Medulla oblongata (tissue), 1 donor: ENCODE measurements at regions not wholly inside any gene's neighbourhood (a gene's known extent, or its start where the extent isn't known, plus 50 kb on each side); places are given as distances from the start of the nearest gene placed in this dataset.

ENCODE experiments used
- DNase-seq: peaks from one replicate; pipeline ENCODE4 v3.0.0-alpha.2; 2015; ENCODE audit errors: extremely low spot score

- DNase-seq, result no peak
Measured at GRCh38 chr9:91023741-91024140, 222.1 kb downstream of the SYK start.

- no peak for DNase-seq
Measured at GRCh38 chr9:91024841-91025240, 223.2 kb downstream of the SYK start.

DNA sequence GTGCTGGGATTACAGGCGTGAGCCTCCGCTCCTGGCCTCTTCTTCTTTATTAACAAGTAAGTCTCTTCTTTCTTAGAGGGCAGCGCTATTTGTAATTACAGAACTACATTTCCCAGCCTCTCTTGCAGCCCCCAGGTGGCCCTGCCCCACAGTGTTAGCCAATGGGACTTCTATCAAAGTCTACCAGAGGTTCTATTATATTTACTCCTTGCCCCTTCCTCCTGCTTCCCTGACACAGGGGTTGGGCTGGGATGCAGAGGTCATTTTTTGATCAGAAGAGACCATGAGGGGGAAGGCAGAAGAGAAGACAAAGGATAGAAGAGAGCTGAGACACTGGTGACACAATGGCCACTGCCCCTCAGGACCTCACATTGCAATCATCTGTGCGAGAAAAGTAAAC, 224.2 kb downstream of the SYK start:
- DNase-seq, result no peak

DNA sequence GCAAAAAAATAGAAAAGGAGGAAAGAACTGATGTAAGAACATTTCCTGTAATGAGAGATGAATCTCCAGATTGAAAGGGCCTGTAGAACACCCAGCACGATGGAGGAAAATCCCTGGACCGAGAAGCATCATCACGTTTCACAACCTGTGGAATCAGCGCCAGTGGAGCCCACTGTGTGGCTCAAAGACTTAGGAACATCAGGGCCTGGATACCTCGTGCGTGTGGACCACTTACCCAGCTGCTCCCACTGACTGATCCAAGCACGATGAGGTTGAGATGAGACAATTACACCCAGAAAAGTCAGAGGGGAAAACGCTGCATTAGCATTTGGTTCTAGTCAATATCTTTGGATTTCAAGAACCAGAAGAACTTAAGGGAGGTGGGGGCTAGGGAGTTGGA, 224.6 kb downstream of the SYK start:
- DNase-seq, result no peak

- no peak for DNase-seq
Measured at GRCh38 chr9:91027005-91027404, 225.4 kb downstream of the SYK start.

DNA sequence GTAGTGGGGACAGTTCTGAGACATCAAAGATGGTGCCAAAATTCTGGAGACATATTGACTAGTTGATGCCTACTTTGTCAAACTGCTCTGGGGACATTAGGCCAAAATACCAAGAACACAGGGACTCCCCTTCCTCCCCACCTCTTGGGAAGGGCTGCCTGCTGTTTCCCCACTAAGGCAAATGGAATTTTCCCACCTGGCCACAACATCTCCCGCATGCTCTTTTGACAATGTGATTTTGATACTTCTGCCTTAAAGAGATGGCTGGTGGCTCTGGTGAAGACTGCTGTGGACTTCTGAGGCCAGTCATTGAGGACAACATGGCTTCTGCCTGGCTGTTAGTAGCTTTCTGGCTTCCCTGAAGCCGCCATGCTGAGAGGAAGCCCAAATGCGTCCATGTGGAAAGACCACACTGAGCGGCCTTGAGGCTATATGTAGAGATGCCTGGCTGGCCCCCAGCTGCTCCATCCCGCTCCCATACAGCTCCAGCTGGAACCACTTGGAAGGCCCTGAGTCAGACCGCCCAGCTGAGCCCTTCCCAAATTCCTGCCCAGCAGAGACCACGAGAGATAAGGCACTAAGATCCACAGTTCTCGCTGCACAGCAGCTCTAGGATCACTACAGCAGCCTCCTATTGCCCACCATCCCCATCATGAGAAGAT, 226.7 kb downstream of the SYK start:
- no peak for DNase-seq

GRCh38 chr9:91029650-91030361, 228.2 kb downstream of the SYK start:
- DNase-seq, result no peak

GRCh38 chr9:91032121-91032531, 230.5 kb downstream of the SYK start:
- no peak for DNase-seq

DNA sequence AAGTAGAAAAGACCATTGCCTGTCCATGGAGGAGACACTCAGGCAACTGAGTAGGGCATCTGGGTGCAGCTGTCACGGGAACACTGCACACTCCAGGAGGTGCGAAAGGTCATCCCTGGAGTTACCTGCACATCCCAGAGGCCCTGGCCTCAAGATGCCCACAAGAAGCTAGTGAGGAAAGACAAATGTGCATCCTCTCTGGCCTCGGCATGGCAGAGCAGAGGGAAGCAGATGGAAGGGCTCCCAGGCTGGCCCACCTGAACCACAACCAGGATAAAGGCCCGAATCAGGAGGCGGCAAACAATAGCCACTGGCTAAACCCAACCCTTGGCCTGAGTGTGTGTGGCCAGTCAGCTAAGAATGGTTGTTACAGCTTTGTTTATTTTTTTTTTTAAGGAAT, 231.7 kb downstream of the SYK start:
- no peak for DNase-seq

DNA sequence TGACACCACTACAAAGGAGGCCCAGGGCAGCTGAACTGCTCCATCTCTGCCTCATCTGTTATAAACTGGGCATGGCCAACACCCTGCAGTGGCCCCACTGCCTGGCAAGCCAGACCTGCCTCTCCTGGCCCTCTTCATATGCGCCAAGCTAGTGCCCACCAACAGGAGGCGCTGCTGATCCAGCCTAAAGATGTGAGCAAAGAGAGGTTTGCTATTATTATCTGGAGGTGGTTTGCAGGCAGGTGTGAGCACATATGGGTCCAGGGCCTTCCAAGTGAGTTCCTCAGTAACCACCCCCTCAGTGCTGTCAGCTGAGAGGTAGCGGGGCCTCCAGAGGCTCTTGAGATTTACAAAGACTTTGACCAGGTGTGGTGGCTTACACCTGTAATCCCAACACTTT, 232.2 kb downstream of the SYK start:
- DNase-seq, result no peak

GRCh38 chr9:91034521-91034920, 232.9 kb downstream of the SYK start:
- DNase-seq, result no peak

GRCh38 chr9:91034976-91035824, 233.6 kb downstream of the SYK start:
- DNase-seq, result no peak

GRCh38 chr9:91035825-91036208, 234.2 kb downstream of the SYK start:
- no peak for DNase-seq

- no peak for DNase-seq
Measured at GRCh38 chr9:91036356-91036755, 234.7 kb downstream of the SYK start.

DNA sequence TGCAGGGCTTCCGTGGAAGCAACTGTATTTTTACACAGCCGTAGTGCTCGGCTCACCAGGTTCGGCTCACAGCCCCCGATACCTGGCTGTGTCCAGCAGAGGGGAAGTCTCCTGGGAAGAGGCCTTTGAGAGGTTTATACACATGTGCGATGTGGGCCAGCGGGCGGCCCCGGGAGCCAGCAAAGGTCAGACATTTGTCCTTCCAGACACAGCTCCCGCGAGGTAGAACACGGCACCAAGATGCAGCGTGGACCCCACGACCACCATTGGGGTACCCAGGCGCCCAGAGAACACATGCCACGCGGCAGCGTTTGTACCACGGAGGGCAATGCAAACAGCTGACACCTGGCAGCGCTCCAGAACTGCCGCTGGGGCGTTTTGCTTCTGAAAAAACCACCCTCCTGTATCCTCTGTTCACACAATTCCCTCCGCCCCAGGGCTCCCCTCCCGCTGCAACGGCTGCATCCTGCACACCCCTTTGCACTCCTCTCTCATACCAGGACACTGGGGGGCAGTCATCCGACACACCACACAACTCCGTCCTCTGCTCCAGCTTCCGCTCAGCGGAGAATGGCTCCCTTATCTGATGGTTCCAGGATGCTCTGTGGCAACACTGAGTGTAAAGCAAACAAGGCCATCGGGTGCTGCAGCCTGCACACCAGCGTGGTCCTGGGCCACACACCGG, 235.3 kb downstream of the SYK start:
- DNase-seq, result peak; percentile 91

DNA sequence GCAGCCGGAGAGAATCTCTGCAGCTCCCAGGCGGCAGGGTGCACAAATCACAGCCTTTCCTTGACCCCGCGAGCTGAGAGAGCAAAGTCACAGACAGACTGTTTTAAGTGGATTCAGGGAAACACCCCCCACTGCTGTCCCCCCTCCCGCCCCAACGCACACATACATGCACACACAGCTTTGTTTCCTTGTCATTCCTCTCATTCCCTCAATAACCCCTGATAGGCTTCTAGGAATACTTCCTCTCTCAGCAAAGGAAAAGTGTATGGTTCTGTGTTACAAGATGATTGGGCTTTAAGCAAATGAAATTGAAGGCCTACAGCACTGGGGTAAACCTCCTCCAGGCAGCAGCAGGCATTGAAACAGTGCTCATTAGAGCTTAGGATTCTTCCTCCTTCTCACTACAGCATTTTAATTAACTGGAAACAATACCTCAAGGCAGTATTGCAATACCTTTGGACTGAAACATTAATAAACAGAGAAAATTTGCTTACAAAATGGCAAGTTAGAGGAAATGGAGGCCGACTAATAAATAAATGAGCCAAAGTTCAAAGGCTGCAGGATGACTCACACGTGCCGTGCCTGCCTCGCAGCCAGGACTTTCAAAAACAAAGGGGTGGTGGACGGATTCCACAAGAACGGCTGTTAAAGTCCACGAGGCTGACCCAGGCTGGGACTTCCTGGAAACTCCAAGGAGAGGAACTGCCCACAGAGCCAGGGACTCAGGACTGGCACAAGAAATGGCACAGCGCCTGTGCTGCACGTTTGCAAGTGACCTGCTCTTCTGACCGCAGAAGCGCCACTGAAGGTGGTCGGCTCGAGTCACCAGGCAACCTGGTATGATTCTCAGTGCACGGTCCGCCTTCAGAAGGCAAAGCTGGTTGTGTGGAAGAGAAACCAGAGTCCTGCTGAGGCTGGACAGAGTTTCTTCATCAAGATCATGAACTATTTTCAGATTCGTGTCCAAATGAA, 236.2 kb downstream of the SYK start:
- peak; percentile 12 for DNase-seq

GRCh38 chr9:91038483-91039124, 237.0 kb downstream of the SYK start:
- DNase-seq, result no peak

DNA sequence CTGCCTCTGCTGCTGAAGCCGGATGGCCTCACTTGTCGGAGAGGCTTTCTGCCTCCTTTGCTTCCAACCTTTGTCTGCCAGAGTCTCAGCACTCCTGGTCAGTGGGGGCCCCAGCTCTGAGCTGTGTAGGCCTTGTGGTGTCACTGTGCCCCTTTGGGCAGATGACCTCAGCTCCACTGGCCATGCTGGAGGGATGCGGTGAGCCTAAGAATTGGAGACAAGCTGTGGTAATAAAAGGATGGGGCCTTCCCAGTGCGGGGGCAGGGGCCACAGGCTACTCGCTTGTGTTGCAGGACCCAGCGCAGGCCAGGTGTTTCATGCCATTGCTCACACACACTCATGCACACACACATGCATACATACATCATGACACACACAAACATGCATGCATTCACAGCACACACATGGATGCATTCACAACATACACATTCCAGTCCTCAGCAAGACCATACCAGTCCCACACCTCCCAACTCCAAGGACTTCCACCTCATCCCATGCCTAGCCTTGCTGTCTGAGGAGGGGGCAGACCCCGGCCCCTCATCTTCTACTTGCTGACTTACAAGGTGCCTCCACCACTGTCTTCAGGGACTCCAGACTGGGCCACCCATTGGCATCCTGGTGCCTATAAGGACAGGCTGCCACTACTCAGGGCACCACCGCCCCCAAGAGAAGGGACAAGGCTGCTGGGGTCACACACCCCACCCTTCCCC, 237.7 kb downstream of the SYK start:
- DNase-seq, result no peak

- DNase-seq, result no peak
Measured at GRCh38 chr9:91039835-91040140, 238.2 kb downstream of the SYK start.
